CD14-positive monocyte (primary cell): ENCODE measurements at regions not wholly inside any gene's neighbourhood (a gene's known extent, or its start where the extent isn't known, plus 50 kb on each side); places are given as distances from the start of the nearest gene placed in this dataset.
A peak's percentile ranks its signal among the peaks of the same experiment; 100 is the strongest.
"Not testable (repeated sequence)": the region's sequence is repeated elsewhere in the genome, so short reads cannot be mapped to it uniquely, and the experiment has no call there.

Experiments used
- DNase-seq, 3 donors: peaks; one replicate each; pipeline ENCODE4 v3.0.0-alpha.2; 2011 to 2022
- H2AFZ ChIP-seq: 2 replicates; pipeline ENCODE4 v1.6.0; 2012; ENCODE audit warnings: mild to moderate bottlenecking, low read depth, low read length, inconsistent platforms; ENCODE audit not compliant: insufficient read depth, poor library complexity, severe bottlenecking
- H3K27ac ChIP-seq, 2 donors: 1 replicate in 1 of 2; 2 replicates in 1 of 2; pipeline ENCODE4 v1.5.1; 2012 to 2013; ENCODE audit warnings: low read length in 2 of 2, control low read depth in 1 of 2, inconsistent platforms in 1 of 2, low read depth in 1 of 2, mild to moderate bottlenecking in 1 of 2
- H3K27me3 ChIP-seq, 2 donors: one replicate each; pipeline versions ENCODE4 v1.6.0 to v1.6.1; 2011 to 2013; ENCODE audit warnings: low read length in 2 of 2; ENCODE audit not compliant: control insufficient read depth in 2 of 2, insufficient read depth in 2 of 2
- H3K36me3 ChIP-seq, 2 donors: replicated peaks in 1 of 2; 1 replicate in 1 of 2; 2 replicates in 1 of 2; pipeline versions ENCODE4 v1.5.1 to v1.6.1; 2012 to 2013; ENCODE audit warnings: low read length in 2 of 2, control low read depth in 1 of 2, inconsistent platforms in 1 of 2, mild to moderate bottlenecking in 1 of 2; ENCODE audit not compliant: insufficient read depth in 2 of 2, control insufficient read depth in 1 of 2
- H3K4me1 ChIP-seq, 2 donors: 1 replicate in 1 of 2; 2 replicates in 1 of 2; pipeline versions ENCODE4 v1.5.1 to v1.6.1; 2012 to 2013; ENCODE audit warnings: low read length in 2 of 2, control low read depth in 1 of 2, inconsistent platforms in 1 of 2, mild to moderate bottlenecking in 1 of 2, moderate library complexity in 1 of 2; ENCODE audit not compliant: insufficient read depth in 2 of 2, control insufficient read depth in 1 of 2
- H3K4me2 ChIP-seq: replicated peaks from 2 replicates; pipeline ENCODE3; 2012; ENCODE audit warnings: low read length, moderate library complexity, mild to moderate bottlenecking; ENCODE audit not compliant: poor library complexity, severe bottlenecking; ENCODE audit errors: extremely low read depth
- H3K4me3 ChIP-seq, 3 experiments: fragments of 200-600 bp in 1 of 3; sonication (generic) in 1 of 3; replicated peaks in 1 of 3; 1 replicate in 2 of 3; 2 replicates in 1 of 3; pipeline ENCODE4 v1.5.1; 2011 to 2013; ENCODE audit warnings: low read length in 3 of 3, mild to moderate bottlenecking in 3 of 3, control low read depth in 2 of 3, low read depth in 2 of 3, inconsistent platforms in 1 of 3, moderate library complexity in 1 of 3
- H3K79me2 ChIP-seq: 2 replicates; pipeline ENCODE4 v1.6.0; 2012; ENCODE audit warnings: mild to moderate bottlenecking, control low read depth, inconsistent platforms, low read length, moderate library complexity; ENCODE audit not compliant: insufficient read depth
- H3K9ac ChIP-seq: 2 replicates; pipeline ENCODE4 v1.6.0; 2017; ENCODE audit warnings: low read length, mild to moderate bottlenecking; ENCODE audit not compliant: insufficient read depth, poor library complexity, severe bottlenecking
- H3K9me3 ChIP-seq, 2 donors: replicated peaks in 1 of 2; 1 replicate in 1 of 2; 2 replicates in 1 of 2; pipeline versions ENCODE4 v1.5.1 to v1.6.1; 2012 to 2013; ENCODE audit warnings: low read length in 2 of 2, control low read depth in 1 of 2; ENCODE audit not compliant: control insufficient read depth in 1 of 2, insufficient read depth in 1 of 2
- H4K20me1 ChIP-seq: 2 replicates; pipeline ENCODE4 v1.6.0; 2012; ENCODE audit warnings: mild to moderate bottlenecking, low read length, control low read depth, moderate library complexity; ENCODE audit not compliant: insufficient read depth
- H3K27ac Mint-ChIP-seq, 7 donors: one replicate each; pipeline ENCODE4 v1.8.0; 2020; ENCODE audit warnings: mild to moderate bottlenecking in 7 of 7, mixed read lengths in 7 of 7, moderate library complexity in 6 of 7, inconsistent platforms in 2 of 7
- H3K27me3 Mint-ChIP-seq, 3 donors: one replicate each; pipeline ENCODE4 v1.8.0; 2021 to 2022; ENCODE audit warnings: low read depth in 3 of 3, mild to moderate bottlenecking in 3 of 3, mixed read lengths in 3 of 3, moderate library complexity in 3 of 3, inconsistent platforms in 1 of 3
- H3K36me3 Mint-ChIP-seq, 2 donors: one replicate each; pipeline ENCODE4 v1.8.0; 2020; ENCODE audit warnings: mixed read lengths in 2 of 2, inconsistent platforms in 1 of 2, mild to moderate bottlenecking in 1 of 2
- H3K4me1 Mint-ChIP-seq: one replicate; pipeline ENCODE4 v1.8.0; 2020; ENCODE audit warnings: mild to moderate bottlenecking, mixed read lengths
- H3K4me3 Mint-ChIP-seq, 2 donors: one replicate each; pipeline ENCODE4 v1.8.0; 2020; ENCODE audit warnings: mild to moderate bottlenecking in 2 of 2, mixed read lengths in 2 of 2, moderate library complexity in 1 of 2
- H3K9me3 Mint-ChIP-seq, 7 donors: one replicate each; pipeline ENCODE4 v1.8.0; 2020 to 2022; ENCODE audit warnings: mixed read lengths in 7 of 7, mild to moderate bottlenecking in 6 of 7, moderate library complexity in 6 of 7, inconsistent platforms in 2 of 7
- CTCF ChIP-seq: fragments of 200-600 bp; IDR thresholded peaks from one replicate; pipeline ENCODE4 v1.8.0; 2022; ENCODE audit warnings: antibody characterized with exemption, mild to moderate bottlenecking
- WGBS: methylation state at CpG from one replicate; pipeline ENCODE4 v1.1.5; 2013; ENCODE audit warnings: missing lambda C conversion rate; ENCODE audit not compliant: insufficient coverage; 5-methylcytosine and 5-hydroxymethylcytosine counted together
- intact Hi-C, 2 donors: fragments of 100-400 bp; cut with micrococcal nuclease; formaldehyde crosslinking; loops; one replicate each; pipeline versions ENCODE4 v1.15.0 to v1.15.1; 2023

- intact Hi-C loops, result no loop called here
- no CpG with 5 or more reads among the region's 5 CpGs for WGBS
- Histone ChIP-seq H3K79me2 (no peaks in the 10 kb centered on the region), H3K27ac (no peak overlapping the region), H3K9ac (no peak overlapping the region), H3K4me2 (no peak overlapping the region), H3K4me1 (no peaks in the 10 kb centered on the region), H3K27me3 (no peaks in the 10 kb centered on the region), H3K9me3 (no peaks in the 10 kb centered on the region), H3K36me3 (no peaks in the 10 kb centered on the region), H2AFZ (no peak overlapping the region), H3K4me3 (no peak overlapping the region), H4K20me1 (no peaks in the 10 kb centered on the region)
- TF ChIP-seq CTCF, result no peak
- no peak for DNase-seq
- Mint-ChIP-seq H3K9me3 (peaks cover 0 to 4% (median 0%) of the 10 kb centered on the region in 7 donors), H3K36me3 (no peaks in the 10 kb centered on the region), H3K27me3 (peaks cover 0 to 2% (median 2%) of the 10 kb centered on the region in 3 donors), H3K4me1 (no peaks in the 10 kb centered on the region), H3K4me3 (no peak overlapping the region), H3K27ac (no peak overlapping the region)
Measured at GRCh38 chr3:75303741-75304140, 360.4 kb upstream of the FRG2C start.

- no peak overlapping the region for H3K4me3 ChIP-seq
- no peak for DNase-seq
- TF ChIP-seq CTCF, result no peak
- Mint-ChIP-seq H3K27ac (no peak overlapping the region), H3K4me3 (no peak overlapping the region), H3K27me3 (peaks cover 0 to 2% (median 0%) of the 10 kb centered on the region in 3 donors), H3K4me1 (no peaks in the 10 kb centered on the region), H3K9me3 (peaks cover 0 to 4% (median 0%) of the 10 kb centered on the region in 7 donors), H3K36me3 (no peaks in the 10 kb centered on the region)
- no peak overlapping the region for H3K9ac ChIP-seq
- no peaks in the 10 kb centered on the region for H3K9me3 ChIP-seq
- no peak overlapping the region for H2AFZ ChIP-seq
- no peaks in the 10 kb centered on the region for H4K20me1 ChIP-seq
- H3K27me3 ChIP-seq, result no peaks in the 10 kb centered on the region
- no peak overlapping the region for H3K27ac ChIP-seq
- H3K4me2 ChIP-seq, result no peak overlapping the region
- H3K79me2 ChIP-seq, result no peaks in the 10 kb centered on the region
- 90% methylated on average over 2 of the region's 4 CpGs for WGBS
- no peaks in the 10 kb centered on the region for H3K36me3 ChIP-seq
- H3K4me1 ChIP-seq, result no peaks in the 10 kb centered on the region
- intact Hi-C loops, result no loop called here
Measured at GRCh38 chr3:75305901-75306300, 358.2 kb upstream of the FRG2C start.

DNA sequence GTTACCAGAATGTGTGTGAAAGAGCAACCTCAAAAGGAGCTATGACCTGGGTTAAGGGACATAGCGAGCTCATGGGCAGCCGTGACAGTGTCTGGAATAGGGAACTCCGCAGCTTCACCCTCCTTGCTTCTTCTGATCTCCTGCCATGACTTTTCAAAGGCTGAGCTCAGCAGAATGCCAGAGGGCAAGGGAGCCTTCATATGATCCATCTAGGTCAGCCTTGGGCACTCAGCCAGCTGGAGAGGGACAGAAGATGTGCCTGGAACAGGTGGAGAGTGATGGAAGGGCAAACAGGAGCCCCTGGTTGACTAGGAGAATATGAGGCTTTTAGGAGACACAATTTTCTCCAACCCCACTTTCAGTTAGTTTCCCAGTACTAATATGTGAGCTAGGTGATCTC, 352.8 kb upstream of the FRG2C start:
- H4K20me1 ChIP-seq, H3K27ac ChIP-seq, H3K27me3 Mint-ChIP-seq, intact Hi-C loops, DNase-seq, H3K9ac ChIP-seq, H2AFZ ChIP-seq, H3K79me2 ChIP-seq, H3K4me1 ChIP-seq, H3K4me3 ChIP-seq, H3K4me1 Mint-ChIP-seq, H3K36me3 Mint-ChIP-seq, H3K27me3 ChIP-seq, H3K9me3 ChIP-seq, H3K36me3 ChIP-seq, H3K9me3 Mint-ChIP-seq, H3K4me2 ChIP-seq, H3K27ac Mint-ChIP-seq: not testable (repeated sequence)
- 100% methylated on average over 3 of the region's 3 CpGs for WGBS
- H3K4me3 Mint-ChIP-seq, result peak overlapping the region in 1 of 2 donors; percentile 44

DNA sequence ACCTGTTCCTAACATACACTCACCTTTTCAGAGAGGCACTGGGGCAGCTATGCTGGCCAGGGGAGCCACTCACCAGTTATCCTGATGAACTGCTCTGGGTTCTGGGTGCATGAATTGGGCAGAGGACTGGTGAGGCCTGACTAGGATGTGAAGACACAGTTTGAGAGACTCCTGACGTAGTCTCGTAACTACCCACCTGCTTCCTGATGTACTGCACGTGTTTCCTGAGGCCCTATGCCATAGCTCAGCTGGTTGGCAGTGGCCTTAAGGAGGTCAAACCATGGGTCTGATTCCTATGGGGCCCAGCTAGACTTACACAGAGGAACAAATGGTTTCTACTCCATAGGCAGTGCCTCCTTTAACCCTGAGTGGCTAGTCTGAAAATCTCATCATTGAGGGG, 351.7 kb upstream of the FRG2C start:
- H3K79me2 ChIP-seq, H3K4me1 Mint-ChIP-seq, H3K9ac ChIP-seq, H3K4me3 ChIP-seq, H3K27me3 Mint-ChIP-seq, H3K27ac Mint-ChIP-seq, H2AFZ ChIP-seq, H3K36me3 Mint-ChIP-seq, DNase-seq, H3K9me3 Mint-ChIP-seq, H3K27me3 ChIP-seq, H3K36me3 ChIP-seq, intact Hi-C loops, H3K4me1 ChIP-seq, H3K4me3 Mint-ChIP-seq, H3K4me2 ChIP-seq, H3K9me3 ChIP-seq, H3K27ac ChIP-seq, H4K20me1 ChIP-seq: not testable (repeated sequence)
- 21% methylated on average over 3 of the region's 3 CpGs for WGBS
